Brain microvascular endothelial cell (primary cell): ENCODE measurements at regions not wholly inside any gene's neighbourhood (a gene's known extent, or its start where the extent isn't known, plus 50 kb on each side); places are given as distances from the start of the nearest gene placed in this dataset.

Experiments used
- DNase-seq: peaks from one replicate; pipeline ENCODE4 v3.0.0-alpha.2; 2020
- H3K27ac ChIP-seq: fragments of 250-450 bp; sonication (Bioruptor Pico); 2 replicates; pipeline ENCODE4 v1.5.1; 2020; ENCODE audit warnings: mild to moderate bottlenecking, moderate library complexity
- H3K27me3 ChIP-seq: fragments of 250-450 bp; sonication (Bioruptor Pico); replicated peaks from 2 replicates; pipeline ENCODE4 v1.5.1; 2020; ENCODE audit warnings: mild to moderate bottlenecking
- H3K36me3 ChIP-seq: fragments of 250-450 bp; sonication (Bioruptor Pico); replicated peaks from 2 replicates; pipeline ENCODE4 v1.5.1; 2020; ENCODE audit warnings: mild to moderate bottlenecking
- H3K4me3 ChIP-seq: 2 replicates; pipeline ENCODE4 v1.5.1; 2011; ENCODE audit warnings: low read depth, mild to moderate bottlenecking, control low read depth, low read length, moderate library complexity
- in situ Hi-C: cut with HindIII; loops from 2 replicates; pipeline ENCODE4 v1.10.0; 2017; ENCODE audit warnings: low sequenced_read_pairs, low pct_ligation_motif_present
- TF ChIP-seq, protein P1 (sequence below): IDR thresholded peaks from 2 replicates; pipeline ENCODE4 v1.5.1; 2011; ENCODE audit warnings: low read depth, mild to moderate bottlenecking, moderate library complexity, low read length, control low read depth, inconsistent platforms; ENCODE audit errors: missing control alignments

DNA sequence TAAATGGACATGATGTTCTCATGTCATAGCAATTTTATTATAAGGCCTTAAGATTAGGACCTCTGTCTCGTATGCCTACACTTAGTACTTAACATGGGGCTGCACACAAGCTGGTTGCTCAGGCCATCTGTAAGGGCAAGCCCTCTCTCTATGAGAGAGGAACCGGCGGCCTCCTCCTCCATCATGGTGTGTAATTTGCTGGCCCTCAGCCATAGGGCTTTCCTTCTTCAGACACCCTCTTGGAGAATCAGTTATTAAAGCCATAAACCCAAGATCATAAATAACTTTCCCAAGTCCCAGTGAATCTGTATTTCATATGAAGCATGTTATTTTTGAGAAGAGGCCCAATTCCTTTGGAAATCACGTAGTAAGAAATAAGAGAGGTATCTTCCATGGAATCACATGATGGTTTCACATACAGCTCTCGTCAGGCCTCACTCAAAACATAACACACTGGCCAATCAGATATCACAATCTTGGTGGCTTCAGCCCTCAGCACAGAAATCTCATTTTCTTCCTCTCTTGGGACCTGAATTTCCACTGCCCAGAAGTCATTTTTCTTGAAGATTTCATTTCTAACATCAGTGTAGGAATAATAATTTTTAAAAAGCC is 92.6 kb downstream of the RDH14 start:
- DNase-seq = no peak
- no peaks in the 10 kb centered on the region for H3K27me3 ChIP-seq
- in situ Hi-C loops = no loop called here
- H3K27ac ChIP-seq = no peak overlapping the region
- no peaks in the 10 kb centered on the region for H3K36me3 ChIP-seq
- no peak overlapping the region for H3K4me3 ChIP-seq
- TF ChIP-seq, protein P1, sequence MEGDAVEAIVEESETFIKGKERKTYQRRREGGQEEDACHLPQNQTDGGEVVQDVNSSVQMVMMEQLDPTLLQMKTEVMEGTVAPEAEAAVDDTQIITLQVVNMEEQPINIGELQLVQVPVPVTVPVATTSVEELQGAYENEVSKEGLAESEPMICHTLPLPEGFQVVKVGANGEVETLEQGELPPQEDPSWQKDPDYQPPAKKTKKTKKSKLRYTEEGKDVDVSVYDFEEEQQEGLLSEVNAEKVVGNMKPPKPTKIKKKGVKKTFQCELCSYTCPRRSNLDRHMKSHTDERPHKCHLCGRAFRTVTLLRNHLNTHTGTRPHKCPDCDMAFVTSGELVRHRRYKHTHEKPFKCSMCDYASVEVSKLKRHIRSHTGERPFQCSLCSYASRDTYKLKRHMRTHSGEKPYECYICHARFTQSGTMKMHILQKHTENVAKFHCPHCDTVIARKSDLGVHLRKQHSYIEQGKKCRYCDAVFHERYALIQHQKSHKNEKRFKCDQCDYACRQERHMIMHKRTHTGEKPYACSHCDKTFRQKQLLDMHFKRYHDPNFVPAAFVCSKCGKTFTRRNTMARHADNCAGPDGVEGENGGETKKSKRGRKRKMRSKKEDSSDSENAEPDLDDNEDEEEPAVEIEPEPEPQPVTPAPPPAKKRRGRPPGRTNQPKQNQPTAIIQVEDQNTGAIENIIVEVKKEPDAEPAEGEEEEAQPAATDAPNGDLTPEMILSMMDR = no peak

- no peaks in the 10 kb centered on the region for H3K36me3 ChIP-seq
- H3K27me3 ChIP-seq = no peaks in the 10 kb centered on the region
- no peak overlapping the region for H3K4me3 ChIP-seq
- no peak for DNase-seq
- H3K27ac ChIP-seq = no peak overlapping the region
- in situ Hi-C loops = no loop called here
- TF ChIP-seq, protein P1 = no peak
Observed at GRCh38 chr2:18465979-18466378, 94.5 kb downstream of the RDH14 start.

DNA sequence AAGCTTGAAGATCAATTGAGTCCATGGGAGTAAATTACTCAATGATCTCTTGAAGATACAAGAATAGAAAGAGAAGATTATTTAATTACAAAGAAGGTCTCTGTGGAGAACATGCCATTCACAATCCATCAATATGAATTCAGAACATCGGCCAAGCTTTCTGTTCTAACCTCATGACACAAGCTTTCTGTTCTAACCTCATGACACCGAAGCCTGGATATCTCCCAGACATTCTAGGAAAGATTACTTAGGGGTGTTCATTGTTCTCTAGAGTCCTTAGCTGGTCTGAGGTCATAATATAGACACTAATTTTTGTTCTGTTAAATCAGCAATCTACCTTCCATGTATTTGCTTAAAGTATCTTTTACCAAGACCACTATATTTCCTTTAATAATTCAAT is 95.5 kb downstream of the RDH14 start:
- Histone ChIP-seq H3K4me3 (no peak overlapping the region), H3K27ac (no peak overlapping the region), H3K27me3 (no peaks in the 10 kb centered on the region), H3K36me3 (no peaks in the 10 kb centered on the region)
- TF ChIP-seq, protein P1 = no peak
- DNase-seq = no peak
- in situ Hi-C loops = no loop called here

DNA sequence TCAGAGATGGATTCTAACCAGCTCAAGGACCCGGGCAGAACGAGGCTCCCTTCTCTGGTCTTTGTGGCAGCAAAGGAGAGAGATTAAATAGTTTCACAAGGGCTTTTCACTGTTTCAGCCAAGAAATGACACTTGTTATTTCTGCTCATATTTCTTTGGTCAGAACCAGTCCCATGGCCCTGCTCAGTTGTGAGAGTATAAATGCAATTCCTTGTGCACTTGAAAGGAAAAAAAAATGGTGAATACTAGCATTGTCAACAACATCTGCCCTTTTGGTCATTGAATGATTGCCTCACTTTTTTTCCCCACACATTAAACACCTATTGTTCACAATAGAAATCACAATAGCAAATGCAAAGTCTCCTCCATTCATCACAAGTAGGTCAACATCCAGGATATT is 104.4 kb downstream of the RDH14 start:
- no peak overlapping the region for H3K27ac ChIP-seq
- H3K36me3 ChIP-seq = no peaks in the 10 kb centered on the region
- no peak for DNase-seq
- H3K4me3 ChIP-seq = no peak overlapping the region
- in situ Hi-C loops = no loop called here
- TF ChIP-seq, protein P1 = no peak
- no peaks in the 10 kb centered on the region for H3K27me3 ChIP-seq

DNA sequence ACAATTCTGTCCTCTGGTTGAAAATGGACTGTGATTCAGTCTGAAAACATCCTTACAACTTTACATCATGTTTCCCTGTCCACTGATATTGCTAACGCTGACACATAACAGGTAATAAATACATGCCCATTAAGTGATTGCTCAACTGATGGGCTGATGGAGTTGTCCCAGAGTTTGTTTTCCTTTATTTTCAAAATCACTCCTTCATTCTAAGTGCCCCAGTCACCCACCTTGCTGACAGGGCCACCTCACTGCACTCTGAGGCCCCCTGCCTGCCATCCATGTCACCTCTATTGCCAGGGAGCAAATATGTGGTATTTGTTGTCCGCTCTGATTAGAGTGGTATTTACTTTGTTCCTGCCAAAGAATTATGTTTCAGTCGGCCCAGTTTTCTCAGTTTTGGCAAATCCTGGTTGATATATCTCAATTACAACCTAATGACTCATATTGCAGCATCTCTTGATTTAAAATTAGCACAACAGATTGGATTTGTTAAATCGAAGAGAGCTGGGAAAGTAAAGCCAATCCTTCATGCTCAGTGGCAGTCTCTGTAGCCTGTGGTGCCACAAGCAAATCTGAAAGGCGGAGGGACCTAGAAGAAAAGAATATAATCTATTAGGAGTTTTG is 105.1 kb downstream of the RDH14 start:
- H3K36me3 ChIP-seq = no peaks in the 10 kb centered on the region
- H3K27me3 ChIP-seq = no peaks in the 10 kb centered on the region
- H3K27ac ChIP-seq = peak overlapping the region; percentile 17
- in situ Hi-C loops = no loop called here
- no peak overlapping the region for H3K4me3 ChIP-seq
- peak; percentile 47 for DNase-seq
- TF ChIP-seq, protein P1 = peak; percentile 67

GRCh38 chr2:18454692-18455235 is 105.7 kb downstream of the RDH14 start:
- in situ Hi-C loops = no loop called here
- no peaks in the 10 kb centered on the region for H3K27me3 ChIP-seq
- H3K27ac ChIP-seq = peak overlapping the region; percentile 17
- no peak overlapping the region for H3K4me3 ChIP-seq
- H3K36me3 ChIP-seq = no peaks in the 10 kb centered on the region
- TF ChIP-seq, protein P1 = no peak
- DNase-seq = peak; percentile 29
